ENCODE measurements at regions not wholly inside any gene's neighbourhood (a gene's known extent, or its start where the extent isn't known, plus 50 kb on each side); places are given as distances from the start of the nearest gene placed in this dataset.
A peak's percentile ranks its signal among the peaks of the same experiment; 100 is the strongest.

DNA sequence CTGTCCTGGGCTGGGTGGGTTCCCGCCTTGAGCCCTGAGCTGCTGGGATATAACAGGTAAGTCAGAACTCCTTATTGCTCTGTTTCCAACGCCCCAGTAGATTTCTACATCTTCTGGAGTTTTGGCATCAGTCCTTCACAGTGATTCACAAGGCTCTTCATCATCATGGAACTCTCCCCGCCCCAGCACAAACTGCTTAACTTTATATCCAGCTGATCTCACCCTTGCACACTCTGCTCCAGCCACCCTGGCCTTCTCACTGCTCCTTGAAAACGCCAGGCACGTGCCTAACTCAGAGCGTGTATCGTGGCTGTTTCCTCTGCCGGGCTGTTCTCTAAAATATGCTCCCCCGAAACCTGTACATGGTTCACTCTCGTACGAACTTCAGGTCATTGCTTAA lies 264.9 kb downstream of the NOVA1 start:
- no peaks in the 10 kb centered on the region for H3K27me3 ChIP-seq
- peaks cover 9% of the 10 kb centered on the region for H3K4me1 ChIP-seq (ENCODE audit: low read depth)
- TF ChIP-seq, protein P1, sequence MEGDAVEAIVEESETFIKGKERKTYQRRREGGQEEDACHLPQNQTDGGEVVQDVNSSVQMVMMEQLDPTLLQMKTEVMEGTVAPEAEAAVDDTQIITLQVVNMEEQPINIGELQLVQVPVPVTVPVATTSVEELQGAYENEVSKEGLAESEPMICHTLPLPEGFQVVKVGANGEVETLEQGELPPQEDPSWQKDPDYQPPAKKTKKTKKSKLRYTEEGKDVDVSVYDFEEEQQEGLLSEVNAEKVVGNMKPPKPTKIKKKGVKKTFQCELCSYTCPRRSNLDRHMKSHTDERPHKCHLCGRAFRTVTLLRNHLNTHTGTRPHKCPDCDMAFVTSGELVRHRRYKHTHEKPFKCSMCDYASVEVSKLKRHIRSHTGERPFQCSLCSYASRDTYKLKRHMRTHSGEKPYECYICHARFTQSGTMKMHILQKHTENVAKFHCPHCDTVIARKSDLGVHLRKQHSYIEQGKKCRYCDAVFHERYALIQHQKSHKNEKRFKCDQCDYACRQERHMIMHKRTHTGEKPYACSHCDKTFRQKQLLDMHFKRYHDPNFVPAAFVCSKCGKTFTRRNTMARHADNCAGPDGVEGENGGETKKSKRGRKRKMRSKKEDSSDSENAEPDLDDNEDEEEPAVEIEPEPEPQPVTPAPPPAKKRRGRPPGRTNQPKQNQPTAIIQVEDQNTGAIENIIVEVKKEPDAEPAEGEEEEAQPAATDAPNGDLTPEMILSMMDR (IDR thresholded peaks at IDR 0.05; ENCODE audit: low read depth, low read length), result no peak
- H3K27ac ChIP-seq, result no peak overlapping the region
- H3K36me3 ChIP-seq, result no peaks in the 10 kb centered on the region
- DNase-seq (ENCODE audit: low read depth in 1 of 2, low spot score in 1 of 2), result peak in 1 of 2 donors; percentile 34
- no peaks in the 10 kb centered on the region for H3K9me3 ChIP-seq (ENCODE audit: low read depth)
- H3K4me3 ChIP-seq, result no peak overlapping the region

DNA sequence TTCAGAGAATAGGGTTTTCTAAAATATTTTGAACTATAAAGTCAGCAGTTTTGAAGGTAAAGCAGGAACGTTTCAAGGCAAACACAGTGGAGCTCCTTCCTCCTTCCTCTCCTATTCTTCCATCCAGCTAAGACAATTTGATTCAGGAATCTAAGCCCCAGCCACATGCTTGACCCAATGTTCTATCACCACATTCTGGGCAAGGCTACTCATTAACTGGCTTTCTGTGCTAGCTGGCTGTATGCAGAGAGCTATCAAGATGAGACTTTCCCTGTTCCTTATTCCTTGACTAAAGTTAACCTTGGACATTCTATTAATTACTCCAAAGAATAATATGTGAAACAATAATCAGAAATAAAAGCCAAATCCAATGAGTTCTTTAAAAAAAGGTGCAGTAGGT lies 266.9 kb downstream of the NOVA1 start:
- Histone ChIP-seq H3K4me1 (ENCODE audit: low read depth) (peaks cover 9% of the 10 kb centered on the region), H3K27me3 (no peaks in the 10 kb centered on the region), H3K4me3 (no peak overlapping the region), H3K27ac (no peak overlapping the region), H3K9me3 (ENCODE audit: low read depth) (no peaks in the 10 kb centered on the region), H3K36me3 (no peaks in the 10 kb centered on the region)
- TF ChIP-seq, protein P1 (IDR thresholded peaks at IDR 0.05; ENCODE audit: low read depth, low read length), result no peak
- DNase-seq (ENCODE audit: low read depth in 1 of 2, low spot score in 1 of 2), result no peak

DNA sequence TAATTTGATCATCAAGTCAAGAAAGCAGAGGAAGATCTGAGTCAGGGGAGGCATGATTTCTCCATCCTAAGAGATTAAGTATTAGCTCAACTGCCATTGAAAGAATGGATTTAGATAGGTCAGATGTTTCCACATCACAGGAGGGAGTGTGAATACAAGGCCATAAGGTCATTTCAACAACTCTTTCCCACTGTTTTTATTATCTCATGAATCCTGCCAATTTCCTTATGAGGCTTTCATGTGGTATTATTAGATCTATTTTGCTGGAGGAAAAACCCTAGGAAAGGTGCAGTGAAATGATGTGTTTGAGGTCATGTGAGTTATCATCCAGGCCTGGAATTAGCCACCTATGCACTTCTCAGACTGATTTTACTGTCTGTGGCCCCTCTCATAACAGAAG lies 269.0 kb downstream of the NOVA1 start:
- no peaks in the 10 kb centered on the region for H3K27me3 ChIP-seq
- H3K4me3 ChIP-seq, result no peak overlapping the region
- TF ChIP-seq, protein P1 (IDR thresholded peaks at IDR 0.05; ENCODE audit: low read depth, low read length), result no peak
- H3K4me1 ChIP-seq (ENCODE audit: low read depth), result peaks cover 16% of the 10 kb centered on the region
- no peak overlapping the region for H3K27ac ChIP-seq
- no peaks in the 10 kb centered on the region for H3K9me3 ChIP-seq (ENCODE audit: low read depth)
- no peaks in the 10 kb centered on the region for H3K36me3 ChIP-seq
- DNase-seq (ENCODE audit: low read depth in 1 of 2, low spot score in 1 of 2), result no peak

DNA sequence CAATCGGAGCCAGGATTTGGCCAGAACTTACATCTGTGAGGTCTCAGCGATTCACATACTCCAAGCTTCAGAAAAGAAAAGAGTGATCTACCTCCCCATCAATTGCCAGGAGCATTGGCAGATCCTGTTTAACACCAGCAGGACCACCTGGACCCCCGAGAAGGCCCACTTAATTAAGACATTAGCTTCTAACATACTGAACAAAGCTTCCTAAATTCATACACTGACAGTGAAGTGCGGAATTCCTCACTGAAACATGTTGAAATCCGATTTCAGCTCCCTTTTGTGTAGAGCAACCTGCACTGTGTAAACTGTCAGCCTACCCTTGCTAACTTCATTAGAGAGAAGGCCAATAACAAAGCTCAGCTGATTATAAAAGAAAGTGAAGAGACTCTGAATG lies 274.0 kb downstream of the NOVA1 start:
- H3K27ac ChIP-seq, result no peak overlapping the region
- TF ChIP-seq, protein P1 (IDR thresholded peaks at IDR 0.05; ENCODE audit: low read depth, low read length), result no peak
- H3K27me3 ChIP-seq, result no peaks in the 10 kb centered on the region
- no peaks in the 10 kb centered on the region for H3K36me3 ChIP-seq
- H3K4me1 ChIP-seq (ENCODE audit: low read depth), result peaks cover 16% of the 10 kb centered on the region
- H3K9me3 ChIP-seq (ENCODE audit: low read depth), result no peaks in the 10 kb centered on the region
- DNase-seq (ENCODE audit: low read depth in 1 of 2, low spot score in 1 of 2), result peak; percentile 5 to 57
- H3K4me3 ChIP-seq, result no peak overlapping the region

DNA sequence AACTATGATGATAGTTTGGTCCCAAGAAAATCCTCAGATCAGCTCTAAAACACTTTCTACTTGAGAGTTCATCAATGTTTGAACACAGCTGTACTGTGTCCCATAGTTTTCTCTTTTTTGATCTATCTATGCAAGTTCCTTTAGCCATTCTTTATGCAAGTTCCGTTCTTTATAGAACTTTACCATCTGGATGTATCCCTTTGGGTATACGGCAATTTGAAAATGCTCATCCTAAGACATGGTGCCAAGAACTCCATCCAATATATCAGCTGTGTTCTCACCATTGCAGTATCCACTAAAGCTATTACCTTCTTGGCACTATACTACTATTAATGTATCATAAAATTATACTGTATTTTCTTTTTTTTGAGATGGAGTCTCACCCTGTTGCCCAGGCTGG lies 276.9 kb downstream of the NOVA1 start:
- H3K36me3 ChIP-seq, result no peaks in the 10 kb centered on the region
- no peak for DNase-seq (ENCODE audit: low read depth in 1 of 2, low spot score in 1 of 2)
- H3K4me3 ChIP-seq, result no peak overlapping the region
- H3K4me1 ChIP-seq (ENCODE audit: low read depth), result peaks cover 16% of the 10 kb centered on the region
- H3K27ac ChIP-seq, result no peak overlapping the region
- no peaks in the 10 kb centered on the region for H3K9me3 ChIP-seq (ENCODE audit: low read depth)
- TF ChIP-seq, protein P1 (IDR thresholded peaks at IDR 0.05; ENCODE audit: low read depth, low read length), result no peak
- H3K27me3 ChIP-seq, result no peaks in the 10 kb centered on the region
